Mucosa of descending colon (tissue), 3 donors: ENCODE measurements at regions not wholly inside any gene's neighbourhood (a gene's known extent, or its start where the extent isn't known, plus 50 kb on each side); places are given as distances from the start of the nearest gene placed in this dataset.

Source experiments
- ATAC-seq: fragments of 200-7000 bp; cut with Tn5 transposase; one replicate; pipeline ENCODE4 v1.9.1; 2020; ENCODE audit warnings: mild to moderate bottlenecking, moderate library complexity
- DNase-seq, 3 donors: peaks; one replicate each; pipeline ENCODE4 v3.0.0-alpha.2; 2020
- H3K36me3 ChIP-seq: fragments of 200-600 bp; one replicate; pipeline ENCODE4 v1.8.0; 2021; ENCODE audit warnings: low read depth, mild to moderate bottlenecking
- H3K4me1 ChIP-seq: fragments of 200-600 bp; one replicate; pipeline ENCODE4 v1.8.0; 2021; ENCODE audit warnings: low read depth, mild to moderate bottlenecking
- H3K4me3 ChIP-seq: fragments of 200-600 bp; one replicate; pipeline ENCODE4 v1.8.0; 2021; ENCODE audit warnings: mild to moderate bottlenecking
- H3K9me3 ChIP-seq: fragments of 200-600 bp; one replicate; pipeline ENCODE4 v1.8.0; 2021; ENCODE audit warnings: mild to moderate bottlenecking
- CTCF ChIP-seq: fragments of 200-600 bp; IDR thresholded peaks from one replicate; pipeline ENCODE4 v1.8.0; 2022; ENCODE audit warnings: antibody characterized with exemption, mild to moderate bottlenecking
- intact Hi-C, 2 donors: fragments of 100-400 bp; cut with DNase I in 1 of 2; cut with micrococcal nuclease in 1 of 2; formaldehyde crosslinking; loops; one replicate each; pipeline versions ENCODE4 v1.11.0 to v1.11.1; 2022; cut with DNase I, micrococcal nuclease
- donor health status: DM: no; HTN: no; CAD: no; lungs with moderate emphysema.
- donor health status: DM: no; HTN: no; CAD: no.
- donor health status: DM: no; HTN: yes; CAD: no.

GRCh38 chr21:32900814-32901213 is 124.9 kb upstream of the OLIG2 start:
- no peaks in the 10 kb centered on the region for H3K36me3 ChIP-seq
- no peak overlapping the region for H3K4me3 ChIP-seq
- no peaks in the 10 kb centered on the region for H3K9me3 ChIP-seq
- DNase-seq (no peak), ATAC-seq (no peak)
- H3K4me1 ChIP-seq: no peaks in the 10 kb centered on the region
- TF ChIP-seq CTCF: no peak
- intact Hi-C loops: no loop called here

- Histone ChIP-seq H3K4me1 (no peaks in the 10 kb centered on the region), H3K36me3 (no peaks in the 10 kb centered on the region), H3K9me3 (no peaks in the 10 kb centered on the region), H3K4me3 (no peak overlapping the region)
- intact Hi-C loops: no loop called here
- no peak for ATAC-seq
- DNase-seq: no peak
- no peak for TF ChIP-seq CTCF
These were observed 118.2 kb upstream of the OLIG2 start for GRCh38 chr21:32907521-32907920.

GRCh38 chr21:32908534-32908933 is 117.2 kb upstream of the OLIG2 start:
- intact Hi-C loops: no loop called here
- Histone ChIP-seq H3K9me3 (no peaks in the 10 kb centered on the region), H3K4me1 (no peaks in the 10 kb centered on the region), H3K36me3 (no peaks in the 10 kb centered on the region), H3K4me3 (no peak overlapping the region)
- TF ChIP-seq CTCF: no peak
- ATAC-seq: no peak
- DNase-seq: no peak

GRCh38 chr21:32909393-32909792 is 116.3 kb upstream of the OLIG2 start:
- Histone ChIP-seq H3K4me3 (no peak overlapping the region), H3K4me1 (no peaks in the 10 kb centered on the region), H3K9me3 (no peaks in the 10 kb centered on the region), H3K36me3 (no peaks in the 10 kb centered on the region)
- intact Hi-C loops: no loop called here
- ATAC-seq (no peak), DNase-seq (no peak)
- no peak for TF ChIP-seq CTCF

- Histone ChIP-seq H3K9me3 (no peaks in the 10 kb centered on the region), H3K4me1 (no peaks in the 10 kb centered on the region), H3K4me3 (no peak overlapping the region), H3K36me3 (no peaks in the 10 kb centered on the region)
- no peak for DNase-seq
- TF ChIP-seq CTCF: no peak
- intact Hi-C loops: no loop called here
- ATAC-seq: no peak
These were observed 111.2 kb upstream of the OLIG2 start for GRCh38 chr21:32914424-32915039.

- ATAC-seq (no peak), DNase-seq (no peak)
- intact Hi-C loops: no loop called here
- no peak overlapping the region for H3K4me3 ChIP-seq
- no peak for TF ChIP-seq CTCF
- H3K36me3 ChIP-seq: no peaks in the 10 kb centered on the region
- H3K9me3 ChIP-seq: no peaks in the 10 kb centered on the region
- H3K4me1 ChIP-seq: no peaks in the 10 kb centered on the region
These were observed 110.6 kb upstream of the OLIG2 start for GRCh38 chr21:32915099-32915498.
